ENCODE measurements at regions not wholly inside any gene's neighbourhood (a gene's known extent, or its start where the extent isn't known, plus 50 kb on each side); places are given as distances from the start of the nearest gene placed in this dataset.

GRCh38 chr6:156654919-156655918 is 122.0 kb upstream of the ARID1B start:
- Histone ChIP-seq H3K9me3 (ENCODE audit: low read length) (no peaks in the 10 kb centered on the region), H3K4me1 (ENCODE audit: insufficient read depth, low read length) (peaks cover 12% of the 10 kb centered on the region), H3K4me3 (ENCODE audit: low read length) (no peak overlapping the region), H3K27me3 (ENCODE audit: insufficient read depth, low read length) (no peaks in the 10 kb centered on the region), H3K36me3 (ENCODE audit: insufficient read depth, low read length) (no peaks in the 10 kb centered on the region), H2AFZ (ENCODE audit: low read depth, low read length) (no peak overlapping the region)

- H2AFZ ChIP-seq (ENCODE audit: low read depth, low read length), result no peak overlapping the region
- no peaks in the 10 kb centered on the region for H3K9me3 ChIP-seq (ENCODE audit: low read length)
These were observed 124.9 kb upstream of the ARID1B start for GRCh38 chr6:156652231-156652750.

GRCh38 chr6:156651486-156651885 is 125.7 kb upstream of the ARID1B start:
- no peaks in the 10 kb centered on the region for H3K27me3 ChIP-seq (ENCODE audit: insufficient read depth, low read length)

More at GRCh38 chr6:156652231-156652750, 124.9 kb upstream of the ARID1B start:
- H3K27me3 ChIP-seq (ENCODE audit: insufficient read depth, low read length), result no peaks in the 10 kb centered on the region
- no peak overlapping the region for H3K4me3 ChIP-seq (ENCODE audit: low read length)
- H3K36me3 ChIP-seq (ENCODE audit: insufficient read depth, low read length), result no peaks in the 10 kb centered on the region
- H3K4me1 ChIP-seq (ENCODE audit: insufficient read depth, low read length), result no peaks in the 10 kb centered on the region

GRCh38 chr6:156650896-156651390 is 126.2 kb upstream of the ARID1B start:
- no peaks in the 10 kb centered on the region for H3K36me3 ChIP-seq (ENCODE audit: insufficient read depth, low read length)
- no peak overlapping the region for H3K4me3 ChIP-seq (ENCODE audit: low read length)
- H2AFZ ChIP-seq (ENCODE audit: low read depth, low read length), result no peak overlapping the region
- no peaks in the 10 kb centered on the region for H3K9me3 ChIP-seq (ENCODE audit: low read length)
- no peaks in the 10 kb centered on the region for H3K27me3 ChIP-seq (ENCODE audit: insufficient read depth, low read length)
- peaks cover under 1% of the 10 kb centered on the region for H3K4me1 ChIP-seq (ENCODE audit: insufficient read depth, low read length)

More at GRCh38 chr6:156651486-156651885, 125.7 kb upstream of the ARID1B start:
- H2AFZ ChIP-seq (ENCODE audit: low read depth, low read length), result no peak overlapping the region
- H3K9me3 ChIP-seq (ENCODE audit: low read length), result no peaks in the 10 kb centered on the region
- H3K36me3 ChIP-seq (ENCODE audit: insufficient read depth, low read length), result no peaks in the 10 kb centered on the region
- no peak overlapping the region for H3K4me3 ChIP-seq (ENCODE audit: low read length)
- H3K4me1 ChIP-seq (ENCODE audit: insufficient read depth, low read length), result no peaks in the 10 kb centered on the region

GRCh38 chr6:156648616-156649015 is 128.6 kb upstream of the ARID1B start:
- no peaks in the 10 kb centered on the region for H3K27me3 ChIP-seq (ENCODE audit: insufficient read depth, low read length)
- no peaks in the 10 kb centered on the region for H3K9me3 ChIP-seq (ENCODE audit: low read length)
- H3K36me3 ChIP-seq (ENCODE audit: insufficient read depth, low read length), result no peaks in the 10 kb centered on the region
- peaks cover 3% of the 10 kb centered on the region for H3K4me1 ChIP-seq (ENCODE audit: insufficient read depth, low read length)
- no peak overlapping the region for H3K4me3 ChIP-seq (ENCODE audit: low read length)
- no peak overlapping the region for H2AFZ ChIP-seq (ENCODE audit: low read depth, low read length)

DNA sequence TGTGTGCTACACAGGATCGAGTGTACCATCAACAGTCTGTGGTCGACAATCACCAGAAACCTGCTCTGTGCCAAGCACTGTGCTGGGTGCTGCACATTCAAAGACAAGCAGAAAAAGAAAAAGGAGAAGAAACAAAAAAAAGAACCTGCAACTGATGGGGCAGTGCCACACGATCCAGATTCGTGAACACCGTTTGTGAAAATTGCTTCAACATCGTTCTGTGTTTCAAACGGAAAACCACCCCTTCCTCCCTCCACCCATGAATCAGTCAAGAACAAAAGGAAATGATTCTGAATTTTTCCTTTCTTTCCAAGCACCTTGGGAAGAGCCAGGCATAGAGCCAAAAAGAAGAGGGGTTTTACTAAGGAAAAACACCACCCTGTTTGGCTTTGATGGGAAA is 129.2 kb upstream of the ARID1B start:
- Histone ChIP-seq H3K9me3 (ENCODE audit: low read length) (no peaks in the 10 kb centered on the region), H3K4me3 (ENCODE audit: low read length) (no peak overlapping the region), H3K27me3 (ENCODE audit: insufficient read depth, low read length) (no peaks in the 10 kb centered on the region), H2AFZ (ENCODE audit: low read depth, low read length) (no peak overlapping the region), H3K36me3 (ENCODE audit: insufficient read depth, low read length) (no peaks in the 10 kb centered on the region), H3K4me1 (ENCODE audit: insufficient read depth, low read length) (peaks cover 3% of the 10 kb centered on the region)

- peaks cover 3% of the 10 kb centered on the region for H3K4me1 ChIP-seq (ENCODE audit: insufficient read depth, low read length)
- no peak overlapping the region for H3K4me3 ChIP-seq (ENCODE audit: low read length)
- no peak overlapping the region for H2AFZ ChIP-seq (ENCODE audit: low read depth, low read length)
- H3K9me3 ChIP-seq (ENCODE audit: low read length), result no peaks in the 10 kb centered on the region
- H3K27me3 ChIP-seq (ENCODE audit: insufficient read depth, low read length), result no peaks in the 10 kb centered on the region
- no peaks in the 10 kb centered on the region for H3K36me3 ChIP-seq (ENCODE audit: insufficient read depth, low read length)
These were observed 129.9 kb upstream of the ARID1B start for GRCh38 chr6:156647140-156647784.

DNA sequence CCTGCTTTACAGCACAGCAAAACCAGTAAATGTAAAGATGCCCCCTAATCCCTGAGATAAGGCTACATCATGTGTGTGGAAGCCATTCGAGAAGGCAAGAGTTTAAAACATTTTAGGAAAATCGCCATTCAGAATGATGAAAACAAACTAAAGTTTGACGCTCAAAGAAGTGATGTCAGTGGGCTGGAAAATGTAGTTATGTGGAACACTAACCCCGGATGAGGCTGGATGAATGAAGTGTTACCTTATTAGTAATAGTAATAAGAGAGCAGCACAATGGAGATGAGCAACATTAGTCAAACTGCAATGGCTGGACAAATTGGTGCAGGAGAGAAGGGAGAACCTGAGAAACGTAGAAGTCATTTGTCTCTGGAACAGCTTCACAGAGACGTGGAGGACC is 130.7 kb upstream of the ARID1B start:
- no peaks in the 10 kb centered on the region for H3K27me3 ChIP-seq (ENCODE audit: insufficient read depth, low read length)
- H3K9me3 ChIP-seq (ENCODE audit: low read length), result no peaks in the 10 kb centered on the region
- no peak overlapping the region for H3K4me3 ChIP-seq (ENCODE audit: low read length)
- no peaks in the 10 kb centered on the region for H3K36me3 ChIP-seq (ENCODE audit: insufficient read depth, low read length)
- H3K4me1 ChIP-seq (ENCODE audit: insufficient read depth, low read length), result peaks cover 3% of the 10 kb centered on the region
- no peak overlapping the region for H2AFZ ChIP-seq (ENCODE audit: low read depth, low read length)

- no peak overlapping the region for H2AFZ ChIP-seq (ENCODE audit: low read depth, low read length)
- H3K4me1 ChIP-seq (ENCODE audit: insufficient read depth, low read length), result peaks cover 3% of the 10 kb centered on the region
- no peaks in the 10 kb centered on the region for H3K27me3 ChIP-seq (ENCODE audit: insufficient read depth, low read length)
- H3K36me3 ChIP-seq (ENCODE audit: insufficient read depth, low read length), result no peaks in the 10 kb centered on the region
- H3K9me3 ChIP-seq (ENCODE audit: low read length), result no peaks in the 10 kb centered on the region
- H3K4me3 ChIP-seq (ENCODE audit: low read length), result no peak overlapping the region
These were observed 132.1 kb upstream of the ARID1B start for GRCh38 chr6:156645097-156645496.

DNA sequence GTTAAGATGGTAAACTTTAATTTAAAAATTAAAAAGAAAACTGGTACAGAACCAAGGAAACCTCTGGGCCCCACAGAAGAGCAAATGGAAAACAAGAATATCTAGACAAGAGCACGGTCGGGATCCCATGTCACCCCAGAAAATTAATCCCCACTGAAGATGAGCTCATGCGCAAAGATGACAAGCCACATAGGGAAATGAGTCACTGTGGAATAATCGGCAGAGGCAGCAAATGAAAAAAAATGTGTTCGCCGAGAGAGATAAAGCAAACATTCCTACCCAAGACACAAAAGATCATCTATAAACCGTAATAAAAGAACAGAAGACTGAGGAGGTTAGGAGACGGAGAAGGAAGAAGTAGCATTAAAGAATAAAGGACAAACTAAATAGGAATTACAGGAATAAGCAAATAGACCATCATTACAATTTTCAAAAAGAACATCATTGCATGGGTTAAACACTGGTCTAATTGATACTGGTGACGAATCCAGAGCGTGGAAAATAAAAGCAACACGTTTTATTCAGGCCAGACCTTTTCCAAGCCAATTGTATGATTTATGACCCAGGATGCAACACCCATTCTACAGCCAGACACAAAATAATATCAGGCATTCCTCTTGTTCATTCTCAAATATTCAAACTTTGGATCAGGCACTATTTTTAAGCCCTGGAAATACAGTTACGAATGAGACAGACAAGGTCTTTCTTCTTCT is 138.0 kb upstream of the ARID1B start:
- Histone ChIP-seq H3K36me3 (ENCODE audit: insufficient read depth, low read length) (no peaks in the 10 kb centered on the region), H3K4me1 (ENCODE audit: insufficient read depth, low read length) (no peaks in the 10 kb centered on the region), H3K27me3 (ENCODE audit: insufficient read depth, low read length) (no peaks in the 10 kb centered on the region), H3K9me3 (ENCODE audit: low read length) (no peaks in the 10 kb centered on the region), H3K4me3 (ENCODE audit: low read length) (no peak overlapping the region), H2AFZ (ENCODE audit: low read depth, low read length) (no peak overlapping the region)

DNA sequence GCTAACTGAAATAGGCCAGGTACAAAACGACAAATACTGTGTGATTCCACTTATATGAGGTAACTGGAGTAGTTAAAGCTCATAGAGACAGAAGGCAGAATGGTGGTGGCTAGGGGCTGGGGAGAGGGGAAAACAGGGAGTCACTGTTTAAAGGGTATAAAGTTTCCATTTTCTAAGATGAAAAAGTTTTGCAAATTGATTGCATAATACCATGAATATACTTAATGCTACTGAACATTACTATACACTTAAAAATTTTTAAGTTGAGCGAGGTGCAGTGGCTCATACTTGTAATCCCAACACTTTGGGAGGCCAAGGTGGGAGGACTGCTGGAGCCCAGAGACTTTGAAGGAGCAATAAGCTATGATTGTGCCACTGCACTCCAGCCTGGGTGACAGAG is 138.6 kb upstream of the ARID1B start:
- H2AFZ ChIP-seq (ENCODE audit: low read depth, low read length), result no peak overlapping the region
- no peaks in the 10 kb centered on the region for H3K9me3 ChIP-seq (ENCODE audit: low read length)
- no peaks in the 10 kb centered on the region for H3K4me1 ChIP-seq (ENCODE audit: insufficient read depth, low read length)
- H3K36me3 ChIP-seq (ENCODE audit: insufficient read depth, low read length), result no peaks in the 10 kb centered on the region
- no peaks in the 10 kb centered on the region for H3K27me3 ChIP-seq (ENCODE audit: insufficient read depth, low read length)
- no peak overlapping the region for H3K4me3 ChIP-seq (ENCODE audit: low read length)

- Histone ChIP-seq H3K4me1 (ENCODE audit: insufficient read depth, low read length) (no peaks in the 10 kb centered on the region), H3K9me3 (ENCODE audit: low read length) (no peaks in the 10 kb centered on the region), H2AFZ (ENCODE audit: low read depth, low read length) (no peak overlapping the region), H3K36me3 (ENCODE audit: insufficient read depth, low read length) (no peaks in the 10 kb centered on the region), H3K4me3 (ENCODE audit: low read length) (no peak overlapping the region), H3K27me3 (ENCODE audit: insufficient read depth, low read length) (no peaks in the 10 kb centered on the region)
These were observed 142.2 kb upstream of the ARID1B start for GRCh38 chr6:156634951-156635371.
